SK-N-SH treated with all-trans-retinoic acid at 6 μM for 48 hours (cell line): ENCODE measurements at regions not wholly inside any gene's neighbourhood (a gene's known extent, or its start where the extent isn't known, plus 50 kb on each side); places are given as distances from the start of the nearest gene placed in this dataset.
A peak's percentile ranks its signal among the peaks of the same experiment; 100 is the strongest.
"Not testable (repeated sequence)": the region's sequence is repeated elsewhere in the genome, so short reads cannot be mapped to it uniquely, and the experiment has no call there.

Experiments
- ATAC-seq: fragments of 200-7000 bp; cut with Tn5 transposase; 3 replicates; pipeline ENCODE4 v1.9.1; 2020; ENCODE audit warnings: mild to moderate bottlenecking, moderate library complexity
- ARNTL ChIP-seq: fragments of 450-650 bp; formaldehyde crosslinking; IDR thresholded peaks from 2 replicates; pipeline ENCODE4 v1.5.0; 2020; ENCODE audit warnings: low read depth, mild to moderate bottlenecking, moderate library complexity, borderline replicate concordance
- BACH2 ChIP-seq: fragments of 250-450 bp; sonication (Bioruptor Pico); IDR thresholded peaks from 2 replicates; pipeline ENCODE4 v1.9.0; 2021; ENCODE audit warnings: mild to moderate bottlenecking, borderline replicate concordance
- CSRNP3 ChIP-seq: fragments of 250-450 bp; sonication (Bioruptor Pico); IDR thresholded peaks from 2 replicates; pipeline ENCODE4 v1.5.1; 2021; ENCODE audit warnings: mild to moderate bottlenecking, moderate library complexity
- GLIS3 ChIP-seq: fragments of 250-450 bp; sonication (Bioruptor Pico); IDR thresholded peaks from 2 replicates; pipeline ENCODE4 v1.5.0; 2020; ENCODE audit warnings: mild to moderate bottlenecking, moderate library complexity
- ISL1 ChIP-seq: fragments of 250-450 bp; sonication (Bioruptor Pico); IDR thresholded peaks from 2 replicates; pipeline ENCODE4 v2.1.2; 2022; ENCODE audit warnings: mild to moderate bottlenecking, moderate library complexity
- OSR1 ChIP-seq: fragments of 250-450 bp; sonication (Bioruptor Pico); IDR thresholded peaks from 2 replicates; pipeline ENCODE4 v1.8.0; 2022; ENCODE audit warnings: moderate library complexity, mild to moderate bottlenecking, inconsistent platforms
- PATZ1 ChIP-seq: fragments of 250-450 bp; sonication (Bioruptor Pico); IDR thresholded peaks from 2 replicates; pipeline ENCODE4 v1.8.0; 2020; ENCODE audit warnings: mild to moderate bottlenecking, moderate library complexity, borderline replicate concordance
- PPARA ChIP-seq: fragments of 250-450 bp; sonication (Bioruptor Pico); IDR thresholded peaks from 2 replicates; pipeline ENCODE4 v1.5.0; 2020; ENCODE audit warnings: mild to moderate bottlenecking, borderline replicate concordance
- RARB ChIP-seq: fragments of 250-450 bp; sonication (Bioruptor Pico); IDR thresholded peaks from 2 replicates; pipeline ENCODE4 v1.8.0; 2021; ENCODE audit warnings: mild to moderate bottlenecking, moderate library complexity
- SNAI2 ChIP-seq: fragments of 250-450 bp; sonication (Bioruptor Pico); IDR thresholded peaks from 2 replicates; pipeline ENCODE4 v1.5.0; 2020; ENCODE audit warnings: mild to moderate bottlenecking, moderate library complexity
- TCF4 ChIP-seq: fragments of 250-450 bp; sonication (Bioruptor Pico); IDR thresholded peaks from 2 replicates; pipeline ENCODE4 v1.8.0; 2021; ENCODE audit warnings: mild to moderate bottlenecking, moderate library complexity, borderline replicate concordance
- TOX ChIP-seq: fragments of 250-450 bp; sonication (Bioruptor Pico); IDR thresholded peaks from 2 replicates; pipeline ENCODE4 v1.8.0; 2021; ENCODE audit warnings: mild to moderate bottlenecking, moderate library complexity, borderline replicate concordance
- ZC3H10 ChIP-seq: fragments of 250-450 bp; sonication (Bioruptor Pico); IDR thresholded peaks from 2 replicates; pipeline ENCODE4 v1.5.1; 2021; ENCODE audit warnings: mild to moderate bottlenecking, moderate library complexity
- ZFP3 ChIP-seq: fragments of 250-450 bp; sonication (Bioruptor Pico); IDR thresholded peaks from 2 replicates; pipeline ENCODE4 v1.5.0; 2020; ENCODE audit warnings: mild to moderate bottlenecking, moderate library complexity
- ZFP30 ChIP-seq: fragments of 450-650 bp; formaldehyde crosslinking; IDR thresholded peaks from 2 replicates; pipeline ENCODE4 v1.5.0; 2022; ENCODE audit warnings: mild to moderate bottlenecking, moderate library complexity
- ZNF8 ChIP-seq: fragments of 450-650 bp; formaldehyde crosslinking; IDR thresholded peaks from 2 replicates; pipeline ENCODE4 v1.5.0; 2020; ENCODE audit warnings: mild to moderate bottlenecking, moderate library complexity

- TF ChIP-seq GLIS3 (CRISPR knock-in tag), result no peak
These were observed 108.5 kb downstream of the PSAT1 start (continued) for GRCh38 chr9:78405461-78405860.

GRCh38 chr9:78406146-78406545 lies 109.2 kb downstream of the PSAT1 start:
- TF ChIP-seq ZNF8 (CRISPR knock-in tag) (no peak), GLIS3 (CRISPR knock-in tag) (no peak), ARNTL (CRISPR knock-in tag) (no peak), PPARA (CRISPR knock-in tag) (no peak), CSRNP3 (no peak), TCF4 (CRISPR knock-in tag) (no peak), TOX (no peak), ZC3H10 (CRISPR knock-in tag) (no peak), ZFP3 (CRISPR knock-in tag) (no peak), OSR1 (CRISPR knock-in tag) (no peak), RARB (CRISPR knock-in tag) (no peak)
- ATAC-seq, result no peak

DNA sequence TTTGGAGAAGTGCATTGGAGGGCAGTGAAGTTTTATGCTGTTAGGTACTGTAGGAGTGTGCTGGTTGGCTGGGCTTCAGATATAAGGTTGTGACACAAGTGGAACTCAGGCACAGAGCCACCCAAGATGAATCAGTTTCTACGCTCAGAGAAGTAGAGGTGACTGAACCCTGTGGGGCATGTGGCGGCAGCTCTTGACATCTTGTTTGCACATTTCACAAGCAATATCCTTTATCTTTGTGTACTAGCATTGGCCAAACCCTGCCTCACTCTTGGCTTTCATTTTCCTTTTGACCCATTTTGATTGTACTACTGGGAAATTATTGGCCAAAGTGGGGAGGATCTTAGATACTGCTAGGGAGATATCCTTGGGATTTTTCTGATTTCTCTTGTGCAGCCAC lies 110.0 kb downstream of the PSAT1 start:
- no peak for TF ChIP-seq SNAI2 (CRISPR knock-in tag)
- TF ChIP-seq ARNTL (CRISPR knock-in tag), result no peak
- TF ChIP-seq RARB (CRISPR knock-in tag), result no peak
- no peak for TF ChIP-seq ZFP3 (CRISPR knock-in tag)
- no peak for TF ChIP-seq OSR1 (CRISPR knock-in tag)
- no peak for TF ChIP-seq CSRNP3
- no peak for TF ChIP-seq BACH2 (CRISPR knock-in tag)
- TF ChIP-seq PATZ1, result no peak
- TF ChIP-seq, all 23 proteins: peak for 0
- no peak for ATAC-seq

DNA sequence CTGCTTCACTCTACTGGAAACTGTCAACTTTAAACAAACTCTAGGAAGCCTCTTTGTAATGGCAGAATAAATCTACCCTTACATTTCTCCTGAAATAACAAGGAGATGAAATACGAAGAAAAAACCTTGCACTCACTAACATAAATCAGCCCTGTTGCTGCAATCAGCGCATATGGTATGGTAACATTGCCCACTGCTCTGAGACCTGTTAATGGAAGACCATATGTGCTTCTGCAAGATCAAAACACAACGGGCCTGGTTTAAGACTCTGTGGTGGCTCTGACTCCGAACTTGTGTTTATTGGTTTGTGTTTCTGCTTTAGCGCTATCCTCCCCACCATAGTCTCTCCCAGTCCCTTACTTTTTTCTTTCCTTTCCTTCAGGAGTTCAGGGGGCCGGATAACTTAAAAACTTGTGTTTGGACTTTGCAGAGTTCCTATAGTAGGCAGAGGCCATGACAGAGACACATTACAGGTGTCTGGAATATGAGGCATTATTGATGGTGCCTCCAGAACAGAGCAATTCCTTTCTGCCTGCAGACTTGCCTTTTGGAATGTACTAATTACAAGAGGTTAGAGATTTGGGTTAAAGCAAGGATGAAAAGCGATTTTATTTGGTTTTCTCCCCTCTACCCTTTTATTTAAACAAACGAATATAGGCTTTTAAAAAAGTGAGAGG lies 110.8 kb downstream of the PSAT1 start:
- ATAC-seq, result no peak

DNA sequence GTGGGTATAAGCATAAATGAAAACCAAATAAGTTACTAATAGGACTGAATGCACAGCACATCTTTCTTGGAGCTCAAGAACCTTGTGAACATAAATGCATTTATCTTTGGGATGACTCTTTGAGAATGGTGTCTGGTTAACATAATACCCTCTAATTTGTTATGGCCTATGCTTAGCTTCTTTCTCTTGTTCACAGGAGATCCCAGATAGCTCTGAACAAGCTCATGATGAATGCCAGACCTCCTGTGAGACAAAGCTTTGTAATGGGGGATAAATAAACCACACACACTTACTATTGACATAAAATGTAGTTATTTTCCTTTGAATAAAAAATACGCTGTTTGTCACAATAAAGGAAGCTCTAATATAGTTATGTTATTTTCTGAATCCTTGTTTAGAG lies 111.5 kb downstream of the PSAT1 start:
- no peak for TF ChIP-seq TOX
- TF ChIP-seq ISL1 (CRISPR knock-in tag), result no peak
- no peak for TF ChIP-seq ZFP3 (CRISPR knock-in tag)
- no peak for TF ChIP-seq SNAI2 (CRISPR knock-in tag)
- TF ChIP-seq OSR1 (CRISPR knock-in tag), result no peak
- no peak for TF ChIP-seq PPARA (CRISPR knock-in tag)
- TF ChIP-seq ZC3H10 (CRISPR knock-in tag), result no peak
- no peak for TF ChIP-seq ZNF8 (CRISPR knock-in tag)
- no peak for TF ChIP-seq ZFP30 (CRISPR knock-in tag)
- TF ChIP-seq PATZ1, result no peak
- ATAC-seq, result peak; percentile 39; the same call in 1 of the 3 replicates

More for the DNA sequence above, 110.8 kb downstream of the PSAT1 start:
- TF ChIP-seq ZNF8 (CRISPR knock-in tag) (no peak), SNAI2 (CRISPR knock-in tag) (no peak)

GRCh38 chr9:78409928-78410510 lies 113.1 kb downstream of the PSAT1 start:
- ATAC-seq, result not testable (repeated sequence)
